Activated effector memory CD4-positive, alpha-beta T cell treated with Interleukin-2 at 50 U/mL for 16 hours (primary cell): ENCODE measurements at regions not wholly inside any gene's neighbourhood (a gene's known extent, or its start where the extent isn't known, plus 50 kb on each side); places are given as distances from the start of the nearest gene placed in this dataset.
"Not testable (repeated sequence)": the region's sequence is repeated elsewhere in the genome, so short reads cannot be mapped to it uniquely, and the experiment has no call there.

Source experiments
- DNase-seq: peaks from one replicate; pipeline ENCODE4 v3.0.0-alpha.2; 2020

- DNase-seq: no peak
Observed at GRCh38 chr1:213418268-213419071, 367.4 kb downstream of the RPS6KC1 start.

DNA sequence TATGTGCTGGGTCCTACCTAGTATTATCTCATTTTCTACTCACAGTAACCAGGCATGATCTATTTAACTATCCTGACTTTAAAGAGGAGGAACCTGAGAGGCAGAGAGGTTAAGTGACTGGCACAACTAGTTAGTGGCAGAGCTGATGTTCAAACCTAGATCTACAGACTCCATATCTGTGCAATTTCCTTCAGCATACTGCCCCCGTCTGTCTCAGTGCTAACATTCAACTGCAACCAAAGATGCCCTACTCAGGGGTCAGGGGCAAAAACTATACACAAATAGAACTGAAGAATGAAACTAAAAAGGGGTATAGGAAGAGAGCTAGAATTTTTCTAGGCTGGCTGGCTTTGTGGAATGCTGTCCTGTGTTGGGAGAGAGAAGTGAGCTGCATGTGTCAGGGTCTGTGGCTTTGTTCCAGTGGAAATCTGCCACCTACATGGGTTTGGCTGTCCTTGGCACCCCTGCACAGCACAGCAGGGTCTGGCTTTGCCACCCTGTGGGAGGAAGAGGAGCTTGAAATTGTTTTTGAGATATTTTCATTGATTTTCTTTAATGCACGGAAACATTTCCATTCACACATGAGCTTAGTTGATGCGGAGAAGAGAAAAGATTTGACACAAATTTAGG lies 368.5 kb downstream of the RPS6KC1 start:
- DNase-seq: no peak

- DNase-seq: not testable (repeated sequence)
Observed at GRCh38 chr1:213421178-213421577, 370.1 kb downstream of the RPS6KC1 start.

- DNase-seq: no peak
Observed at GRCh38 chr1:213423041-213423440, 372.0 kb downstream of the RPS6KC1 start.

DNA sequence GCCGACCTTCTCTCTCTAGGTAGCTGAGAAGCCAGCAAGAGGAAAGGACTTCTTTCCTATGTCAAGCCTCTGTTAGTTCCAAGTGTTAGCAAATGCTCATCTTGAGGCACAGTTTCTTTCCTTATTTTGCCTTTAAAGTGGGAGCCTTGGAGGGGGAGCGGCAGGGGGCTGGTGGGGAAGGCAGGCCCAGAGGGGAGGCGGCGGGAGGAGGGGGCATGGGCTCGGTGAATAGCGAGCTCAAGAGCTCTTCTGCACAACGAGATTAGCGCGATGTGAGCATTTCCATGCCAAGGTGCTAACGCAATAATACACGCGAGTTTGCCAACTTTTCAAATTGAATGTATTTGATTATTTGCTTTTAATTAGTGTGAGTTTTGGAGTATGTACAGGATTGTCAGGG lies 372.6 kb downstream of the RPS6KC1 start:
- no peak for DNase-seq

DNA sequence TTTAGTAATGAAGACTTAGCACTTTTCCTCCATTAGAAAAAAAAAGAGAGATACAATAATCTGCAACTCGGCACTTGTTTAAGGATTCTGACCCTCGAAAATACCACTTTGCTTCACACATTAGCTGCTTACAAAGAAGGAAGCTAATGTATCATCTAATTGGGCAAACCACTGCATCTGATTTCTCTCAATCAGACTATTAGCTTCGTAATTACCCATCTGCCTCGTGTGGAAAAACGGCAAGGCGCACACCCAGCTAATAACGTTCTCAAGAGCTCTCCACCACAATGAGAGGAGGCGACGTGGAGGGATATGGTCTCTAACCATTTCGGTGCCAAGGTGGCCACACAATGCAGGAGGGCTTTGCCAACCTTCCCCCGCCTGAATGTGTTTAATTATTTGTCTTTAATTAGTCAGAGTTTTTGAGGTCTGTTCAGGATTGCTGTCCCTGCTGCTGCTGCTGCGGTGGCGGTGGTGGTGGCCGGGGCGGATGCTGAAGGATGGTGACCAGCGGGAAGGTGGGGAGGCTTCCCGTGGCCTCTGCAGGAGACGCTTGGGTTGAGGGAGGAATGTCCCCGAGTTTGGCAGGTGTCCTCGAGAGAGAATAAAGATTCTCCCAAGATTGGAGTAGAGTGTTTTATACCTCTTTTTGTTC lies 374.5 kb downstream of the RPS6KC1 start:
- DNase-seq: no peak

- DNase-seq: no peak
Observed at GRCh38 chr1:213429642-213430041, 378.6 kb downstream of the RPS6KC1 start.

- DNase-seq: no peak
Observed at GRCh38 chr1:213435715-213436114, 384.7 kb downstream of the RPS6KC1 start.

- no peak for DNase-seq
Observed at GRCh38 chr1:213438339-213438738, 387.3 kb downstream of the RPS6KC1 start.

DNA sequence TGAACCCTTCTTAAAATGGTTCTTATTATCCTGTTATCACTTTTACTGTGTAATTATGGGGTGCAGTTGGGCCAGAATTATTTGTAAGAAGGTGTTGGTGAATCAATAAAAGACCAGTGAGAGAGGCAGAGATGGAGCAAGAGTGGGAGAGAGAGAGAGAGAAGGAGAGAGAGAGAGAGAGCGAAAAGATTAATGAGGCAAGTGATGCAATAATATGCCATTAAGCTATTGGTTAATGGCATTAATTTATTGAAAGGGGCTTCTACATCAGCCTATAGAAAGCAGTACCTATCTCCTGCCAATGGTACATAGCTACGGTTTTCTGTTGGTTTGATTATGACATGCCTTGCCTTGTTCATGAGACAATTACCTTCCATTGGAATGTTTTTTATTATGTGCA lies 388.7 kb downstream of the RPS6KC1 start:
- no peak for DNase-seq

DNA sequence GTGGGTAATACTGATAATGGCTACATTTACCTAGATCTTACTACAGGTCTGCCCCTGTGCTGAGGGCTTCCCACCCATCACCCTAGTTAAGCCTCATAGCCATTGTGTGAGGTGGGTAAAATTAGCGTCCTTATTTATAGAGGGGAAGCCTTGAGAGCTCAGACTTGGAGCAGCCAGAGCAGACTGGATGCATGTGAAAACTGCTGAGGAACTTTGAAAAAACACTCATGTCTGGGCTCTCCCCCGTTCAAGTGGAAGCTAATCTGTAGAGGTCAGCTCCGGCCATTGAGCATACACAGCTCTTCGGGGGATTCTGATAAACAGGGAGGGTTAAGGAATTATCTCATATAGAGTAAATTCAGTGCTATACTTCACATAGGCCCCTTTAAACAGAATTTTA lies 389.7 kb downstream of the RPS6KC1 start:
- no peak for DNase-seq

DNA sequence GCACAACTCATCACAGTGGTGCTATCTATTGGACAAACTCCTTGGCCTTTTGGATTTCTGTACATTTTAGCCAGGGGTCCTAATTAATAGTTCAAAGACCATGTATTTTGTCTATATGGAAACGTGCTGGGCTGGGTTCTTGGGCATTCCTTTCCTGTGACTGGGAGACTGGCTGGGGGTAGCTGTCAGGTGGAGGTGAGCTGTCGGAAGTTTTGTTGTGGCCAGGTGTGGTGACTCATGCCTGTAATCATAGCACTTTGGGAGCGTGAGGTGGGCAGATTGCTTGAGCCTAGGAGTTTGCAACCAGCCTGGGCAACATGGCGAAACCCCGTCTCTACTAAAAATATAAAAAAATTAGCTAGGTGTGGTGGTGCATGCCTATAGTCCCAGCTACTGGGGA lies 392.4 kb downstream of the RPS6KC1 start:
- no peak for DNase-seq

DNA sequence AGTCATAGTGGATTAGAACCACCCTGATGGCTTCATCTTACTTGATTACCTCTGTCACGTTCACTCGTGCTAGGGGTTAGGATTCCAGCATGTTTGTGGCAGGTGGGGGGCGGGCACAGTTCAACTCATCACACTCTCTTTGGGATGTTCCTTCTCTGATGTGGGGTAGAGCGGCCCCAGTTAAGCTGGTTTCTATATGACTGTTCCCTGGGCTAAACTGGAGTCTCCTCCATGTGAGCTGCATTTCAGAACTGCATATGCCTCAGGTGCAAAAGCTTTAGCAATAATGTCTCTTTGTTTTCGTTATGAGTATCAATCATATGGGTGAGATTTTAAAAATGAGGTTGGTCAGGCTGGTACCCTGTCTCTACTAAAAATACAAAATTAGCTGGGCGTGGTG lies 393.2 kb downstream of the RPS6KC1 start:
- DNase-seq: no peak

DNA sequence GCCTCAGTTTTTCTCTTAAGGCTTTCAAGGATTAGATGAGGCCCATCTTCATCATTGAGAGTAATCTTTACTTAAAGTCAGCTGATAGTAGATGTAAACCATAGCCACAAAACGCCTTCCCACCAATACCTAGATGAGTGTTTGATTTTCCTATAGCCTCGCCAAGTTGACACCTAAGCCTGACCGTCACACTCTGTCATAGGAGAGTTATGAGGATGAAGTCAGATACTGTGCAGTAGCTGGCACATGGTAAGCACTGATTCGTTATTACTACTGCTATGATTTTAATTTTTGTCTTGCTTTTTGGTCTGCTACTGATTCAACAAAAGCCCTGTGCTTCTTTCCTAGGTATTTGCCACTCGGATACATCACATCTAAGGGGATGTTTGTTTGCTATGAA lies 395.5 kb downstream of the RPS6KC1 start:
- DNase-seq: no peak

DNA sequence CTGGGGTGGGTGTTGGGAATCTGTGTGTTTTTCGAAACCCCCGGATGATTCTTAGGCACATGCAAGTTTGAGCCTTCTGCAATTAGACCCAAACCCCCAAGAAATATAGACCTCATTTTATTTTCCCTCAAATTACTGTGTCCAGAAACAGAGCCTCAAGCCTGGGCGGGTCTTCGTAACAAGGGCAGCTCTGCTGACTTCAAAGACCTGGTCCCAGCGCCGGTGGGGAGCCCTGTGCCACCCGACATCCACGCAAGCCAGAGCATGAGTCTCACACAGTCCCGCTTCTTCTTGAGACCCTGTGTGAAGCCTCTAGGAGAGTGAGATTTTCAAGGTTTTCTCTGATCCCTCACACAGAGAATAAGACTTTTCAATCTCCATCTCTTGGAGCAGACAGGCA lies 397.3 kb downstream of the RPS6KC1 start:
- no peak for DNase-seq

DNA sequence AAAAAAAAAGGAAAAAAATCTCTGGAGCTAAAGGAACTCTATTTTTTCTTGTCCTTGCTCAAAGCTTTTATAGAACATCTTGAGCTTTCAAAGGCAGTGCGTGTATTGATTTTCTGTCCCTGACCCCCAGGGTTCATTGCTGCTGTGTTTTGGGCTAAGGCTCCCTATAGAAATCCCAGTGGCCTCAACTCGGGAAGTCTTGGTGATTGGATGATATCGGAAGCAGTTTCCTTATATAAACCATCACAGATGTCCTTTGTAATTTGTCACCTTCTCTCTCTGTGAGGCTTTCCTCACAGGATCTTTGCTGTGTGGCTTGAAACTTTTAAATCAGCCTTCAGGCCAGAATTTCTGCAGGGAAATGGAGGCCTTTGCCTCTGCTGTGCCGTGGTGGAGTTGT lies 397.7 kb downstream of the RPS6KC1 start:
- no peak for DNase-seq

DNA sequence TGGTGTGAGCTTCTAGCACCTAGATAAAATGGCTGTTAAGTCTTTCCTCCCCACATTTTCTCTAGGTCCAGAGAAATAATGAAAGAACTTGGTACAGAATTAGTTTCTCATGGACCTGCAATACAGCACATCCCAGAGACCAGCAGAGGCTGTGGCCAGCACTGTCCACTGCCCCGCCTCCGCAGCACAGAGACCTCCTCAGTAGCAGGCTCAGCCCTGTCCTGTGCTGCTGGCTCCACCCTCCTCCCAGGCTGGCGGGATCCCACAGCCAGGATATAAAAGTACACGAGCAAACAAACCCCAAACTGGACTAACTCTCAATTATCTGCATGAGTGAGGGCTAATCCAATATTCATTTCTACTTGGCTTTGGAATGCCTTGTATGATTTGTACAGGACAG lies 401.5 kb downstream of the RPS6KC1 start:
- DNase-seq: no peak

GRCh38 chr1:213457186-213457585 lies 406.1 kb downstream of the RPS6KC1 start:
- no peak for DNase-seq

DNA sequence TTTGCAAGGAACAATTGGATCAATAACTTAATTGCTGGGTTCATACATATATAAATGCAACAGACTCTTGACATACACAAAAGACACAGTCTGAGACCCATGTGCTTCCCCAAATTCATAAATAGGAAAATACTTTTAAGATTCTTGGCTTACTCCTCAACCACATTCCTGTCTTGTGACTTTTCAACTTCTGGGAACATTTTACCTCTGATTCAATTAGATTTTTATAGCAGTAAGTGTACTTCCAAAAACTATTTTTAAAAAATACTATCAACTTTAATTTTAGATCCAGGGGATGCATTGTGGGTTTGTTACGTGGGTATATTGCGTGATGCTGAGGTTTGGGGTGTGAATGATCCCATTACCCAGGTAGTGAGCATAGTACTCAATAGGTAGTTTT lies 406.7 kb downstream of the RPS6KC1 start:
- DNase-seq: no peak

DNA sequence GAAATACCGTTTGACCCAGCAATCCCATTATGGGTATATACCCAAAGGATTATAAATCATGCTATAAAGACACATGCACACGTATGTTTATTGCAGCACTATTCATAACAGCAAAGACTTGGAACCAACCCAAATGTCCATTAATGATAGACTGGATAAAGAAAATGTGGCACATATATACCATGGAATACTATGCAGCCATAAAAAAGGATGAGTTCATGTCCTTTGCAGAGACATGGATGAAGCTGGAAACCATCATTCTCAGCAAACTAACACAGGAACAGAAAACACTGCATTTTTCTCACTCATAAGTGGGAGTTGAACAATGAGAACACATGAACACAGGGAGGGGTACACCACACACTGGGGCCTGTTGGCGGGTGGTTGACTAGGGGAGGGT lies 411.3 kb downstream of the RPS6KC1 start:
- not testable (repeated sequence) for DNase-seq

- no peak for DNase-seq
Observed at GRCh38 chr1:213464786-213465460, 413.9 kb downstream of the RPS6KC1 start.

GRCh38 chr1:213466541-213466940 lies 415.5 kb downstream of the RPS6KC1 start:
- no peak for DNase-seq

- DNase-seq: no peak
Observed at GRCh38 chr1:213474054-213474453, 423.0 kb downstream of the RPS6KC1 start.

- no peak for DNase-seq
Observed at GRCh38 chr1:213481395-213481794, 430.4 kb downstream of the RPS6KC1 start.
